Type B pancreatic cell (in vitro differentiated cells): ENCODE measurements at regions not wholly inside any gene's neighbourhood (a gene's known extent, or its start where the extent isn't known, plus 50 kb on each side); places are given as distances from the start of the nearest gene placed in this dataset.

ENCODE experiments used
- DNase-seq: peaks from one replicate; pipeline ENCODE4 v3.0.0; 2021; ENCODE audit warnings: mixed read lengths; ENCODE audit not compliant: unreplicated experiment; ENCODE audit errors: extremely low spot score
- H3K27ac Mint-ChIP-seq: 2 replicates; pipeline ENCODE4 v1.8.0; 2021; ENCODE audit warnings: mild to moderate bottlenecking, mixed read lengths
- H3K27me3 Mint-ChIP-seq: 2 replicates; pipeline ENCODE4 v1.8.0; 2021; ENCODE audit warnings: mixed read lengths
- H3K36me3 Mint-ChIP-seq: 2 replicates; pipeline ENCODE4 v1.8.0; 2021; ENCODE audit warnings: mixed read lengths
- H3K4me1 Mint-ChIP-seq: one replicate; pipeline ENCODE4 v1.8.0; 2021; ENCODE audit warnings: mixed read lengths; ENCODE audit not compliant: unreplicated experiment
- H3K4me3 Mint-ChIP-seq: 2 replicates; pipeline ENCODE4 v1.8.0; 2021; ENCODE audit warnings: mild to moderate bottlenecking, mixed read lengths
- H3K9me3 Mint-ChIP-seq: 2 replicates; pipeline ENCODE4 v1.8.0; 2021; ENCODE audit warnings: mixed read lengths
- CTCF ChIP-seq: fragments of 200-600 bp; sonication (generic); conservative IDR thresholded peaks from 2 replicates; pipeline ENCODE4 v1.5.0; 2021; ENCODE audit warnings: antibody characterized with exemption, mild to moderate bottlenecking

- Mint-ChIP-seq H3K36me3 (no peaks in the 10 kb centered on the region), H3K27me3 (no peaks in the 10 kb centered on the region), H3K27ac (no peak overlapping the region), H3K4me1 (peaks cover 10% of the 10 kb centered on the region), H3K4me3 (no peak overlapping the region), H3K9me3 (no peaks in the 10 kb centered on the region)
- TF ChIP-seq CTCF: no peak
- DNase-seq: no peak
Observed at GRCh38 chr18:53944721-53945120, 279.7 kb downstream of the MBD2 start.

- Mint-ChIP-seq H3K27ac (no peak overlapping the region), H3K9me3 (no peaks in the 10 kb centered on the region), H3K4me1 (peaks cover 10% of the 10 kb centered on the region), H3K27me3 (no peaks in the 10 kb centered on the region), H3K36me3 (no peaks in the 10 kb centered on the region), H3K4me3 (no peak overlapping the region)
- DNase-seq: no peak
- TF ChIP-seq CTCF: no peak
Observed at GRCh38 chr18:53943326-53943860, 281.1 kb downstream of the MBD2 start.

- no peak for TF ChIP-seq CTCF
- H3K9me3 Mint-ChIP-seq: no peaks in the 10 kb centered on the region
- H3K27ac Mint-ChIP-seq: no peak overlapping the region
- no peaks in the 10 kb centered on the region for H3K27me3 Mint-ChIP-seq
- H3K4me3 Mint-ChIP-seq: no peak overlapping the region
- DNase-seq: no peak
- no peaks in the 10 kb centered on the region for H3K36me3 Mint-ChIP-seq
- peaks cover 4% of the 10 kb centered on the region for H3K4me1 Mint-ChIP-seq
Observed at GRCh38 chr18:53941601-53942338, 282.7 kb downstream of the MBD2 start.

GRCh38 chr18:53937037-53937436 lies 287.4 kb downstream of the MBD2 start:
- Mint-ChIP-seq H3K4me1 (no peaks in the 10 kb centered on the region), H3K36me3 (no peaks in the 10 kb centered on the region), H3K27ac (no peak overlapping the region), H3K4me3 (no peak overlapping the region), H3K27me3 (no peaks in the 10 kb centered on the region), H3K9me3 (no peaks in the 10 kb centered on the region)
- DNase-seq: no peak
- TF ChIP-seq CTCF: no peak

GRCh38 chr18:53935803-53936202 lies 288.7 kb downstream of the MBD2 start:
- H3K27ac Mint-ChIP-seq: no peak overlapping the region
- no peak for TF ChIP-seq CTCF
- no peak overlapping the region for H3K4me3 Mint-ChIP-seq
- H3K4me1 Mint-ChIP-seq: no peaks in the 10 kb centered on the region
- no peak for DNase-seq
- no peaks in the 10 kb centered on the region for H3K9me3 Mint-ChIP-seq
- no peaks in the 10 kb centered on the region for H3K36me3 Mint-ChIP-seq
- H3K27me3 Mint-ChIP-seq: no peaks in the 10 kb centered on the region
